HG03060 (cell line): ENCODE measurements at regions not wholly inside any gene's neighbourhood (a gene's known extent, or its start where the extent isn't known, plus 50 kb on each side); places are given as distances from the start of the nearest gene placed in this dataset.

Experiments
- ATAC-seq: cut with Tn5 transposase; IDR thresholded peaks from one replicate; pipeline ENCODE4 v1.9.1; 2021; ENCODE audit warnings: low read depth, moderate number of reproducible peaks; ENCODE audit not compliant: unreplicated experiment

DNA sequence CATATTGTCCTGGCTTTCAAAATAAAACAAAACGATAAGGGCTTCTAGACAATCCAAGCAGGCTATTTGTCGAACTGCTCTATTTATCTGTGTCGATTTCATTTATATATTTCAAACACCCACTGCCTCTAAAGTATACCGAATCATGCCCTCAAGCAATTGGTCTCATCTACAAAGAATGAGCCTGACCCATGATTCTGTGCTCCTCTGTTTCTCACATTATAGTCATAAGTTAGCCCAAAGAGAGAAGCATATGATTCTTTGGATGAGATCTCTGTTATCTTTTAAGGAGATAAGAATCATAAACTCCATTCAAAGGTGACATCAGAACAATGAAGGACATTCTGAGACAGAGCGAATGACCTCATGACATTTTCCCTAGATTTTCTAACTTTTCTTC is 191.1 kb downstream of the MAP2K6 start:
- ATAC-seq: no peak

DNA sequence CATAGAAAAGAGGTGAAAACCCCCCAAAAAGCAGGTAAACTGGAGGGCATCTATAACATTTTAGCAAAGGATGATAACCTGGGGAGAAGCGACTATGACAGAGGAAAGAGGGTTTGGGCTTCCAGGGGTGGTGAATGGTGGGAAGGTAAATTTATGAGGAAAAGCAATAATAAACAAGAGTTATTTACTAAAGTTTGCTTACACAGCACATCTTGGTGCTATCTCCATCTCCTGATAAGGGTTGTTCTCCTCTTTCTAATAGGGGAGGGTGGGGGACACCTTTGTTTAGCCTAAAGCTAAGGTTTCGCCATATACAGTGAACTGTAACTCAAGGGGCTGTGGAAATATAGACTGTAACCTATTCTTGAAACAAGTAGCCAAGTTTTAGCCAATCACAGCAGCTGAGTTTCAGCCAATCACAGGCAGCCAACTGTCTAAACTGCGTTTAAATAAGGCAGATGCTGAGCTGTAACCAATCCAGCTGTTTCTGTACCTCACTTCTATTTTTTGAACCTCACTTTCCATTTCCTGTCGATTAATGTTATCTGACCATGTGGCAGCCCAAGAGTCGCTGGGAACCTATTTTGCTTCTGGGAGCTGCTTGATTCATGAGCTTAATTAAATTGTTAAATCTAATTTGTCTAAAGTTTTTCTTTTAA is 191.8 kb downstream of the MAP2K6 start:
- ATAC-seq: no peak

GRCh38 chr17:69607162-69607834 is 192.8 kb downstream of the MAP2K6 start:
- peak; percentile 87 for ATAC-seq

- no peak for ATAC-seq
Observed at GRCh38 chr17:69608141-69608540, 193.6 kb downstream of the MAP2K6 start.

GRCh38 chr17:69608808-69609472 is 194.4 kb downstream of the MAP2K6 start:
- no peak for ATAC-seq

DNA sequence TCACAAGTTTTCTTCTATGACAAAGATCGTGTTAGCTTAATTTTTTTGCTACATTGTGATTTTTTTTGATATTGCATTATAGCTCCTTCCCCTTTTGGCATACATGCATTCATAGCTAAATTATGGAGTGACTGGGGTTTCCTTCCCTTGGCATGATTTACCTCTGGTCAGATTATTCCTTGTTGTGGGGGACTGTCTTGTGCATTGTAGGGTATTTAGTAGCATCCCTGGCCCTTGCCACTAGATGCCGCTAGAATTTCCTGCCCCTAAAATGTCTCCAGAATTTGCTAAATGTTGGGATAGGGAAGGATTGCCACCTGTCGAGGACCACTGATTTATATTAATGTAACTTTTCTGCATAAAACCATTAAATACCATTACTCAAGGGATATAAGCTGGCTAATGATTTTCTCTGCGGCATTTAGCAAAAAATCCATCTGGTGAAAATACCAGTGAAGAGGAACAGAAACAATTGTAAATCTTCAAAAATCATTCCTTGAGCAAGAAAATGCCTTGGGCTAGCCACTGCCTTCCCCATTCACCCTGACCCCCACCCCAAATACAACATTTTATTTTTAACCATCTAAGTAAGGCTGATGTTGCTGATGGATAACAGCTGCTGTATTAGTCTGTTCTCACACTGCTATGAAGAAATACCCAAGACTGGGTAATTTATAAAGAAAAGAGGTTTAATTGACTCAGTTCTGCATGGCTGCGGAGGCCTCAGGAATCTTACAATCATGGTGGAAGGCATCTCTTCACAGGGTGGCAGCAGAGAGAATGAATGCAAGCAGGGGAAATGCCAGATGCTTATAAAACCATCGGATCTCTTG is 195.2 kb downstream of the MAP2K6 start:
- ATAC-seq: no peak

DNA sequence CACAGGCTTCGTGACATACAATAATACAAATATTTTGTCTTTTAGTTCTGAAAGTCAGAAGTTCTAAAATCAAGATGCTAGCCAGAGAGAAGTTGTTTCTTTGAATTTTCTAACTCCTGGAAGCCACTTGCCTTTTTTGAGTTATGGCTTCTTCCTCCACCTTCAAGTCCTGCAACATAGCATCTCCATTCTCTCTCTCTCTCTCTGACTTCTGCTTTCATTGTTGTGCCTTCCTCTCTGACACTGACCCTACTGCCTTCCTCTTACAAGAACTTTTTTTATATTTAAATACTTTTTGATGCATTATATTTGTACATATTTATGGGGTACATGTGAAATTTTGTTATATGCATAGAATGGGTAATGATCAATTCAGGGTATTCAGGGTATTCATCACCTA is 205.9 kb downstream of the MAP2K6 start:
- no peak for ATAC-seq

DNA sequence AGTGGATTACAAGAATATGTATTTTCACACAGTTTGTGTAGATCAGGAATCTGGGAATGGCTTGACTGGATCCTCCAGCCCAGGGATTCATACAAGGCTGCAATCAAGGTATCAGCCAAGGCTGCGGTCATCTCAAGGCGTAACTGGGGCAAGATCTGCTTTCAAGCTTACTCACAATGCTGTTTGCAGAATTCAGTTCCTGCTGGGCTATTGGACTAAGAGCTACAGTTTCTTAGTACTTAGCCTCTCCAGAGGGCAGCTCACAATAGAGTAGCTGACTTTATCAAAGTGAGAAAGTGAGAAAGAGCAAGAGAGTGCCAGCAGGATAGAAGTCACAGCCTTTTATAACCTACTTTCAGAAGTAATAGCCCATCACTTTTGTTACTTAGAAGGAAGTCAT is 211.0 kb downstream of the MAP2K6 start:
- ATAC-seq: no peak

DNA sequence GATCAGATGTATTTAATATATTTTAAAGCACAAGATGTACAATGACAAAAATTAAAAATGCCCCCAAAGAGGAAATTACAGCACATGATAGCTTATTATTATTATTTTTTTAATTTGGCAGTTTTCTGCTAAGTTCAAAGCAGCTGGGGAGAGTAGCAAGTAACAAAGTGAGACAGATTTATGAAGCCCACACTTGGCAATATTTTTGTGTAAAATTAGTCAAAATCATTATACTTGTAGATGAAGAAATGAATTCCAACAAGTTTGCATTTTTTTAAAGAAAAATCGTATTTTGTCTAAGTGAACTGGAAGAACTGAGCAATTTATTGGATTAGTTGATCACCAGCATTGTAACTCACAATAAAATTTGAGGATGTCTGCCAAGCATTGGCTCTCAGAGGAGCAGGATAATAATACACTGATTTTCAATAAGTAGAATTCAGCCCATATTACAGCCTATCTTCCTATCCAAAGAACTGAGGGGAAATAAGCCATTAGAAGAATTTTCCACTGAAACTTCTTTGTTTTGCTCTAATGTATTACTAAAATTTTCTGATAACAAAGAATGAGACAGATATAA is 215.6 kb downstream of the MAP2K6 start:
- ATAC-seq: no peak

- ATAC-seq: no peak
Observed at GRCh38 chr17:69634844-69635243, 220.3 kb downstream of the MAP2K6 start.

DNA sequence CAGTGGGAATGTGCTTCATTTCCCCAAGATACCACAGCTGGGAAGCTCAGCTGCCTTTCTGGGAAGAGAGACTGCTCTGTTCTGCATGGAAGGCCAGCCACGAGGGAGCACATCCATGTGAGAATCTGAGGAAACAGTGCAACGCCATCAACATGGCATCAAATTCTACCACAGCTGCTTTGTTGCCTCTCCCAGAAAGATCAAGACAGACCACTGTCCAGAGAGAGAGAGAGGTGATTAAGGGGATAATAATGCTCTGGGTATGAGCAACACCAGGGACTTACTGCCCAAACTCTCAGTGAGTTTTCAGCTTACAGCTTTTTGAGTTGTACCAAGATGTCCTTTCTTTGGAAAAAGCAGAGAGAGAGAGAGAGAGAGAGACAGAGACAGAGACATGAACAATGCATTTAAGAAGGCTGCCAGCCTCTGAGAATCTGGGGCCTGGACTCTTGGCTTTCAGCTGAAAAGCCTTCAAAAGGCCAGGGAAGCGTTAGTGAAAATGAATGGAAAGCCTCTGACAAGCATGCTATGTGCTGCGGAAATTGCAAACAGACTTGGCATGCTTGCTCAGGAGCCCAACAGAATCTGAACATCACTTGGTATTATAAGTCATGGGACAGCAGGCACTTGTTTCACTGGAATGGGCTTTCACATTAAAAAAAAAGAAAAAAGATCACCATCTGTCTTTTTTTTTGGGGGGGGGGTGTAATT is 223.1 kb downstream of the MAP2K6 start:
- no peak for ATAC-seq

DNA sequence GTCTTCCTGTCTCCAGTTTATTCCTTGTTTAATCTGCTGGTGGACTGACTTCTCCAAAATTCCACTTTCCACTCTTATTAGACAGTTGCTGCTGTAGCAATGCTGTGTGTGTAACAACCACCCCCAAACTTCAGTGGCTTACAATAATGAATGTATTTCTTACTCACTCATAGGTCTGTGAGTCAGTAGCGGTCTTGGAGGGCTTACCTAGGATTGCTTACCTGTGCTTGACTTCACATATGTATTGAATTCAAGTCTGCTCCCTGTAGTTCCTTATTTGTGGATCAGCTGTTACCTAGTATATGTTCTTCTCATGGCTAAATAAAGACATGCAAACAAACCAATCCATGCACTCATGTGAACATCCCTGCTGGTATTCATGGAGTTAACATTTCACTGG is 224.6 kb downstream of the MAP2K6 start:
- ATAC-seq: no peak

DNA sequence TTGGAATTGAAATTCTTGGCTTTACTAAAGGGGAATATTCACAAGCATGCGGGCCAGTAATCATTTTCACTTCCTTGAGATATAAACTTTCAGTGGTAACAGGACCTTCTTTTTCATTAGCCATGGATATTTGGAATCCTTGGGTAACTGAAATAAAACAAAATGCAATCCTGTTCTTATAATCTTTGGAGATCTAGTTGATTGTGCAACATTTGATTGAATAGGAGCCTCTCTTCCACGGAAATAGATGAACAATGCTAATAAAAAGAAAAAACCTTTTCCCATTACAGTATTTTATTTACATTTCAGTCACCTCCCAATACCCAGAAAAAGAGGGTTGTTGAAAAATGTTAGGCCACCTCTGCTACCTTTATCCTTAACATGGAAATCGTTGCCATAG is 225.6 kb downstream of the MAP2K6 start:
- no peak for ATAC-seq

- ATAC-seq: no peak
Observed at GRCh38 chr17:69643686-69644085, 229.2 kb downstream of the MAP2K6 start.

DNA sequence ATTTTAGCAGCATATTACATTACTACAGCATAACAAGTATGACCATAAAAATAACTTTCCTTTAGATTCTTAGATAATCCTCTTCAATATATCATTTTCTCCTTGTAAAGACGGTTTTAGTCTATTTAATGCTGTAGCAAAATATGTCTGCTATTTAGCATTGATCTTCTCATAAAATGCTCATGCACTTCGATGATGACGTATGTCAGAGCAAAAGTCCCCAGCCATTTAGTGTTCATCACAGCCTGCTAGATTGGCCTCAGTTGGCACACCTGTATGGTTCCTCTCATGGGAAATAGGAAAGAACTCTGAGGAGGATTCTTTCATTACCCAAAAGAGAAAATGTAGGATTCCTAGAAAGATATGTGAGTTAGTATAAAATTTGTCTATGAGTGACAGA is 232.2 kb downstream of the MAP2K6 start:
- no peak for ATAC-seq

- ATAC-seq: no peak
Observed at GRCh38 chr17:69650881-69651280, 236.4 kb downstream of the MAP2K6 start.

- no peak for ATAC-seq
Observed at GRCh38 chr17:69651921-69652320, 237.4 kb downstream of the MAP2K6 start.

DNA sequence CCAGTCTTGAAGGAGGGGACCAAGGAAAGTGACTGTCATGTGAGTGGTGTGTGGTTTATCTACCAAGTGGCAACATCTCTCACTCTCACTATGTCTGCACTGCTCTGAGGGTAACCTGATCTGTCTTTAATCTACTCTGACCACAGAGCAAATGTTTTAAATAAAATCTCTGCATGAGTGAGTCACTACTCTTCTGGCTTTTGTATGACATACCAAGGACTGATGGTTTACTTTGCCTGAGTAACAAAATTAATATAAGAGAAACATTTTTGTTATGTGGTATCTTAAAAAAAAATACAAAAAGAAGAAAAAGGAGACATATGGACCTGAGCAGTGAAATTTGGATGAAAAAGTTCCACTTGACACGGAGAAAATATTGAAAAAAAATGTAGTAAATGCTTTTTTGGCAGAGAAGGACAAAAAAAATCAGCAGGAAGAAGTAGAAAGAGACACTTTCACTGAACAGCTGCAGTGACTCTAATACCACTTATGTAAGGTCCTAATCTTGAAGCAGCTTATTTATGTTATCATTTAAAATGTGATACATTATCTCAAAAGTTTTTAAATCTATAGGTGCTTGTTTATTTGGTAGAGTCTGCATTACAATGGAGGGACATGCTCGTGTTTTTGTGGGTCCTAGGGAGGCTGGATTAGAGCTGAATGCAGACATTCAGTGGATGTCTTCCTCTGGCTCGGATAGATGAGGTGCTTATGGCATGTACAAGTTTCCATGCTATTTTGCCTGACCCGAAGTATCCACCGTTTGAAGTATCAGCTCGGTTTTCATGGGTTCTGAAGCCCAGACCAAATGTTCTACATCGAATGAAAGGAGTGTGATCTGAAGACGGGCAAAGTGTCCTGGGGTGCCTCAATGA is 240.7 kb downstream of the MAP2K6 start:
- ATAC-seq: no peak

GRCh38 chr17:69655902-69656301 is 241.4 kb downstream of the MAP2K6 start:
- ATAC-seq: no peak
